ENCODE measurements at regions not wholly inside any gene's neighbourhood (a gene's known extent, or its start where the extent isn't known, plus 50 kb on each side); places are given as distances from the start of the nearest gene placed in this dataset.

DNA sequence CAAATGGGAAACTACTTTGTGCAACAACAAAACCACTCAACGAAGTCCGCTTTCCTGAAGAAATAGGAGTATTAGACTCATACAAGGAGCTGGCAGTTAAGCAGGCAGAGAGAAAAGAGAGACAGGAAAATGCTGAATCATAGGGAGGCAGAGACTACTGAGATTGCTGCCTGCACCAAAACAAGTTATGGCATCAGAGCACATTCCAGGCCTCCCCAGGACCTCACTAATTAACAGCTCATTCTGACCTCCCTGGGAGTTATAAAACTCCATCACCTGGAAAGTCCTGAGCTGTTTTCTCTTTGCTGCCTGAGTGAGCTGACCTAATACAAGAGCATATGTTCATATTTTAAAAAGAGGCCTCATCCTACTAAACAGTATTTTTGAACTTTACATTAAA, 741.0 kb downstream of the MCTP2 start:
- no peak overlapping the region for H3K4me3 ChIP-seq (ENCODE audit: low read length)
- no peak for TF ChIP-seq CTCF (conservative IDR thresholded peaks at IDR 0.05; ENCODE audit: low read length)
- peak; percentile 8 for DNase-seq (ENCODE audit: low read depth)

GRCh38 chr15:94987085-94987484, 755.7 kb downstream of the MCTP2 start:
- no peak for DNase-seq (ENCODE audit: low read depth)
- no peak overlapping the region for H3K4me3 ChIP-seq (ENCODE audit: low read length)
- TF ChIP-seq CTCF (conservative IDR thresholded peaks at IDR 0.05; ENCODE audit: low read length), result no peak

DNA sequence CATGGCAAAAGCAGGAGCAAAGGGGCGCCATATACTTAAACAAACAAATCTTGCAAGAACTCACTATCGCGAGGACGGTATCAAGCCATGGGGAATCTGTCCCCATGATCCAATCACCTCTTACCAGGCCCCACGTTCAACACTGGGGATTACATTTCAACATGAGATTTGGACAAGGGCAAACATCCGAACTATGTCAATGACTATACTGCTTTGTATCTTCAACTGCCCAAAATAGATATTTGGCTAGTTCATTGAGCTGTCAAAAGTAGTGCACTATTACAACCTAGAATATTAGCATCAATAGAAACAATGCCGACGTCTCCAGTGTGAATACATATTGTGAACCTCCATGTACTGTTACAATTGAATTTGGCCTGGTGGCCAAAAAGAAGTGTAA, 760.4 kb downstream of the MCTP2 start:
- no peak for TF ChIP-seq CTCF (conservative IDR thresholded peaks at IDR 0.05; ENCODE audit: low read length)
- DNase-seq (ENCODE audit: low read depth), result no peak
- H3K4me3 ChIP-seq (ENCODE audit: low read length), result no peak overlapping the region

DNA sequence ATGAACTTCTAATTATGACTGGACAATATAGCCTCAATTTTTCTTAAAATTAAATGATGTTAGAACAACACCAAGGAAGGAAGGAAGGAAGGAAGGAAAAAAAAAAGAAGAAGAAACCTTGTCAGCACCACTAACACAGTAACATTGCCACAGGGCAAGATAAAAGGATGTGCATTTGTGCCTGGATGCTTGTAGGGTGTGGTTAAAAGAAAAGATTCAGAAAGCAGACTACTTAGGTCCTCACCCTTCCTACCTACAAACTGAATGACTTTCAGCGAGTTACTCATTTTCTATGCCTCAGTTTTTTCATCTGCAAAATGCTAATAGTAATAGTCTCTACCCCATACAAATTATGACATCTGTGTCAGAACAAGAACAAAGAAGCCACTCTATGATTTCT, 778.3 kb downstream of the MCTP2 start:
- no peak overlapping the region for H3K4me3 ChIP-seq (ENCODE audit: low read length)
- no peak for DNase-seq (ENCODE audit: low read depth)
- TF ChIP-seq CTCF (conservative IDR thresholded peaks at IDR 0.05; ENCODE audit: low read length), result no peak

GRCh38 chr15:95013381-95013780, 782.0 kb downstream of the MCTP2 start:
- DNase-seq (ENCODE audit: low read depth), result no peak
- no peak for TF ChIP-seq CTCF (conservative IDR thresholded peaks at IDR 0.05; ENCODE audit: low read length)
- no peak overlapping the region for H3K4me3 ChIP-seq (ENCODE audit: low read length)

- DNase-seq (ENCODE audit: low read depth), result peak; percentile 25
- no peak overlapping the region for H3K4me3 ChIP-seq (ENCODE audit: low read length)
- no peak for TF ChIP-seq CTCF (conservative IDR thresholded peaks at IDR 0.05; ENCODE audit: low read length)
These were observed 785.3 kb downstream of the MCTP2 start for GRCh38 chr15:95016511-95017229.

DNA sequence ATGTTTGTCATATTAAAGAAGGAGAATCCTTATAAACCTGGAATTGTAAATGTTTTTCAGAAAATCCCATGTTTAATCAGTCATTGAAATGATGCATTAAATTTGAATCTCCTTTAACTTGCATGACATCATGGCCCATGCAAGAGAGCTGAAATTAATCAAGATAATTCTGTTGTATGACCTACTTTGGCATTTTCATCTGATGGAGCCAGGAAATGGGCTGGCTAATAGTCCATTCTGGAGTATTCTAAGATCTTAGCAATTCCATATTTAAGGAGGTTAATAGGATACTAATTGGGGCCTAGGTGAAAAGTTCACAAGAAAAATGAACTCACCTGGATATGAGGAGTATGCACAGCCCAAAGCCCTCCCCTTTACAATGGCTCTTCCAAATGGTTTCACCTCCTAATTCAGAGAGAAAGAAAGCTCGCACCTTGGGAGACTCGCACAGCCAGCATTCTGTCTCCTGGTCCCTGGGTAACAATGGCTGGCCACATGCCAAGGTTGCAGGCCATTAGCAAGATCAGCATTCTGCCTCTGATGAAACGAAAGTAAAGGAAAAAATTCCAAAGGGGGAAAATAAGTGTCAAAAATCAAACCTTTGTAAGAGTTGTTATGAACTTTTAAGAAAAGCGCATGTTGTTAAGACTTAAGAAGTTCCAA, 786.4 kb downstream of the MCTP2 start:
- TF ChIP-seq CTCF (conservative IDR thresholded peaks at IDR 0.05; ENCODE audit: low read length), result no peak
- no peak for DNase-seq (ENCODE audit: low read depth)
- no peak overlapping the region for H3K4me3 ChIP-seq (ENCODE audit: low read length)

Measured in AG10803 (cell line).